WTC11 (cell line): ENCODE measurements at regions not wholly inside any gene's neighbourhood (a gene's known extent, or its start where the extent isn't known, plus 50 kb on each side); places are given as distances from the start of the nearest gene placed in this dataset.

Source experiments
- ATAC-seq: fragments of 200-7000 bp; cut with Tn5 transposase; 2 replicates; pipeline ENCODE4 v1.10.0; 2021; ENCODE audit warnings: mild to moderate bottlenecking, moderate library complexity
- CTCF ChIA-PET: fragments of 300-600 bp; sonication (Branson Sonifier 250); formaldehyde crosslinking; loops from one replicate; lab custom pipeline; 2021; ENCODE audit warnings: antibody characterized with exemption; lab: Charles Lee
- POLR2A ChIA-PET: fragments of 350-600 bp; sonication (Branson Sonifier 250); formaldehyde crosslinking; loops from one replicate; lab custom pipeline; 2021; ENCODE audit warnings: antibody characterized with exemption; lab: Charles Lee
- DNase-seq: peaks from one replicate; pipeline ENCODE4 v3.0.0; 2021; ENCODE audit warnings: low spot score
- H3K27ac Mint-ChIP-seq: 2 replicates; pipeline ENCODE4 v1.8.0; 2021; ENCODE audit warnings: mixed read lengths
- H3K27me3 Mint-ChIP-seq: 2 replicates; pipeline ENCODE4 v1.8.0; 2021; ENCODE audit warnings: low read depth, mild to moderate bottlenecking, moderate library complexity, mixed read lengths
- H3K36me3 Mint-ChIP-seq: 2 replicates; pipeline ENCODE4 v1.8.0; 2021; ENCODE audit warnings: mixed read lengths
- H3K4me1 Mint-ChIP-seq: 2 replicates; pipeline ENCODE4 v1.8.0; 2022; ENCODE audit warnings: mixed read lengths
- H3K4me3 Mint-ChIP-seq: 2 replicates; pipeline ENCODE4 v1.8.0; 2021; ENCODE audit warnings: mild to moderate bottlenecking, moderate library complexity, mixed read lengths
- H3K9me3 Mint-ChIP-seq: 2 replicates; pipeline ENCODE4 v1.8.0; 2021; ENCODE audit warnings: mixed read lengths
- ATF3 ChIP-seq: sonication (generic); formaldehyde crosslinking; conservative IDR thresholded peaks from 2 replicates; pipeline ENCODE4 v1.8.1; 2022; ENCODE audit warnings: mild to moderate bottlenecking, missing genetic modification reagents
- CREB1 ChIP-seq: sonication (generic); formaldehyde crosslinking; IDR thresholded peaks from 2 replicates; pipeline ENCODE4 v1.8.0; 2023; ENCODE audit warnings: mild to moderate bottlenecking, missing genetic modification reagents
- E2F5 ChIP-seq: sonication (generic); formaldehyde crosslinking; IDR thresholded peaks from 2 replicates; pipeline ENCODE4 v1.8.1; 2022; ENCODE audit warnings: mild to moderate bottlenecking, moderate library complexity, missing genetic modification reagents
- ELF4 ChIP-seq: sonication (generic); formaldehyde crosslinking; IDR thresholded peaks from 2 replicates; pipeline ENCODE4 v1.8.1; 2022; ENCODE audit warnings: low read depth, mild to moderate bottlenecking, moderate library complexity, missing genetic modification reagents
- KAT7 ChIP-seq: sonication (generic); formaldehyde crosslinking; IDR thresholded peaks from 2 replicates; pipeline ENCODE4 v1.8.1; 2023; ENCODE audit warnings: missing genetic modification reagents, mild to moderate bottlenecking, borderline replicate concordance
- MYBL2 ChIP-seq: sonication (generic); formaldehyde crosslinking; IDR thresholded peaks from 2 replicates; pipeline ENCODE4 v1.8.1; 2023; ENCODE audit warnings: mild to moderate bottlenecking, moderate library complexity, missing genetic modification reagents
- OVOL2 ChIP-seq: fragments of 250-450 bp; sonication (Bioruptor Pico); IDR thresholded peaks from 2 replicates; pipeline ENCODE4 v1.9.0; 2021; ENCODE audit warnings: mild to moderate bottlenecking, borderline replicate concordance
- SMAD3 ChIP-seq: sonication (generic); formaldehyde crosslinking; IDR thresholded peaks from 2 replicates; pipeline ENCODE4 v1.8.0; 2022; ENCODE audit warnings: missing genetic modification reagents, mild to moderate bottlenecking, borderline replicate concordance
- SOX15 ChIP-seq: fragments of 250-450 bp; sonication (Bioruptor Pico); IDR thresholded peaks from 2 replicates; pipeline ENCODE4 v1.9.0; 2021; ENCODE audit warnings: mild to moderate bottlenecking
- ZMAT4 ChIP-seq: fragments of 250-450 bp; sonication (Bioruptor Pico); IDR thresholded peaks from 2 replicates; pipeline ENCODE4 v1.9.0; 2021; ENCODE audit warnings: mild to moderate bottlenecking
- ZNF232 ChIP-seq: sonication (generic); formaldehyde crosslinking; IDR thresholded peaks from 2 replicates; pipeline ENCODE4 v1.8.0; 2022; ENCODE audit warnings: mild to moderate bottlenecking, missing genetic modification reagents
- ZNF396 ChIP-seq: fragments of 250-450 bp; sonication (Bioruptor Pico); IDR thresholded peaks from 2 replicates; pipeline ENCODE4 v1.8.0; 2021; ENCODE audit warnings: mild to moderate bottlenecking, moderate library complexity, borderline replicate concordance
- ZNF423 ChIP-seq: fragments of 250-450 bp; sonication (Bioruptor Pico); IDR thresholded peaks from 2 replicates; pipeline ENCODE4 v2.1.2; 2022; ENCODE audit warnings: mild to moderate bottlenecking, moderate library complexity
- TF ChIP-seq, protein P1 (sequence below): fragments of 250-450 bp; sonication (Bioruptor Pico); IDR thresholded peaks from 2 replicates; pipeline ENCODE4 v1.9.0; 2021; ENCODE audit warnings: mild to moderate bottlenecking, borderline replicate concordance
- TF ChIP-seq, protein P2 (sequence below): sonication (generic); formaldehyde crosslinking; IDR thresholded peaks from 2 replicates; pipeline ENCODE4 v1.8.0; 2023; ENCODE audit warnings: missing genetic modification reagents, mild to moderate bottlenecking, borderline replicate concordance
- TF ChIP-seq, protein P3 (sequence below): sonication (generic); formaldehyde crosslinking; IDR thresholded peaks from 2 replicates; pipeline ENCODE4 v1.8.1; 2022; ENCODE audit warnings: low read depth, mild to moderate bottlenecking, moderate library complexity, missing genetic modification reagents, borderline replicate concordance
- TF ChIP-seq, protein P4 (sequence below): sonication (generic); formaldehyde crosslinking; IDR thresholded peaks from 2 replicates; pipeline ENCODE4 v1.8.1; 2023; ENCODE audit warnings: mild to moderate bottlenecking, missing genetic modification reagents, moderate library complexity

GRCh38 chr3:24648063-24648462 is 153.4 kb upstream of the THRB start:
- no peak overlapping the region for H3K4me3 Mint-ChIP-seq
- H3K36me3 Mint-ChIP-seq: no peaks in the 10 kb centered on the region
- H3K9me3 Mint-ChIP-seq: no peaks in the 10 kb centered on the region
- H3K27me3 Mint-ChIP-seq: no peaks in the 10 kb centered on the region
- TF ChIP-seq E2F5 (CRISPR knock-in tag) (no peak), ZNF423 (CRISPR knock-in tag) (no peak), ZNF396 (CRISPR knock-in tag) (no peak)
- peaks cover 9% of the 10 kb centered on the region for H3K4me1 Mint-ChIP-seq
- POLR2A ChIA-PET: no interaction called here
- no peak overlapping the region for H3K27ac Mint-ChIP-seq
- CTCF ChIA-PET: no interaction called here
- DNase-seq: no peak
- ATAC-seq: no peak

GRCh38 chr3:24650839-24651238 is 156.2 kb upstream of the THRB start:
- H3K9me3 Mint-ChIP-seq: peaks cover 6% of the 10 kb centered on the region; the same call in 1 of the 2 replicates
- no peaks in the 10 kb centered on the region for H3K27me3 Mint-ChIP-seq
- POLR2A ChIA-PET: no interaction called here
- TF ChIP-seq, protein P1, sequence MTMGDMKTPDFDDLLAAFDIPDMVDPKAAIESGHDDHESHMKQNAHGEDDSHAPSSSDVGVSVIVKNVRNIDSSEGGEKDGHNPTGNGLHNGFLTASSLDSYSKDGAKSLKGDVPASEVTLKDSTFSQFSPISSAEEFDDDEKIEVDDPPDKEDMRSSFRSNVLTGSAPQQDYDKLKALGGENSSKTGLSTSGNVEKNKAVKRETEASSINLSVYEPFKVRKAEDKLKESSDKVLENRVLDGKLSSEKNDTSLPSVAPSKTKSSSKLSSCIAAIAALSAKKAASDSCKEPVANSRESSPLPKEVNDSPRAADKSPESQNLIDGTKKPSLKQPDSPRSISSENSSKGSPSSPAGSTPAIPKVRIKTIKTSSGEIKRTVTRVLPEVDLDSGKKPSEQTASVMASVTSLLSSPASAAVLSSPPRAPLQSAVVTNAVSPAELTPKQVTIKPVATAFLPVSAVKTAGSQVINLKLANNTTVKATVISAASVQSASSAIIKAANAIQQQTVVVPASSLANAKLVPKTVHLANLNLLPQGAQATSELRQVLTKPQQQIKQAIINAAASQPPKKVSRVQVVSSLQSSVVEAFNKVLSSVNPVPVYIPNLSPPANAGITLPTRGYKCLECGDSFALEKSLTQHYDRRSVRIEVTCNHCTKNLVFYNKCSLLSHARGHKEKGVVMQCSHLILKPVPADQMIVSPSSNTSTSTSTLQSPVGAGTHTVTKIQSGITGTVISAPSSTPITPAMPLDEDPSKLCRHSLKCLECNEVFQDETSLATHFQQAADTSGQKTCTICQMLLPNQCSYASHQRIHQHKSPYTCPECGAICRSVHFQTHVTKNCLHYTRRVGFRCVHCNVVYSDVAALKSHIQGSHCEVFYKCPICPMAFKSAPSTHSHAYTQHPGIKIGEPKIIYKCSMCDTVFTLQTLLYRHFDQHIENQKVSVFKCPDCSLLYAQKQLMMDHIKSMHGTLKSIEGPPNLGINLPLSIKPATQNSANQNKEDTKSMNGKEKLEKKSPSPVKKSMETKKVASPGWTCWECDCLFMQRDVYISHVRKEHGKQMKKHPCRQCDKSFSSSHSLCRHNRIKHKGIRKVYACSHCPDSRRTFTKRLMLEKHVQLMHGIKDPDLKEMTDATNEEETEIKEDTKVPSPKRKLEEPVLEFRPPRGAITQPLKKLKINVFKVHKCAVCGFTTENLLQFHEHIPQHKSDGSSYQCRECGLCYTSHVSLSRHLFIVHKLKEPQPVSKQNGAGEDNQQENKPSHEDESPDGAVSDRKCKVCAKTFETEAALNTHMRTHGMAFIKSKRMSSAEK (CRISPR knock-in tag): no peak
- TF ChIP-seq ZMAT4 (CRISPR knock-in tag): no peak
- no peak for TF ChIP-seq SOX15 (CRISPR knock-in tag)
- TF ChIP-seq SMAD3 (CRISPR knock-in tag): no peak
- TF ChIP-seq KAT7 (CRISPR knock-in tag): no peak
- TF ChIP-seq, all 79 proteins: peak for 0
- H3K4me3 Mint-ChIP-seq: no peak overlapping the region
- DNase-seq: no peak
- no peak for ATAC-seq
- H3K4me1 Mint-ChIP-seq: no peaks in the 10 kb centered on the region
- peaks cover 5% of the 10 kb centered on the region; the same call in 1 of the 2 replicates for H3K36me3 Mint-ChIP-seq
- no peak overlapping the region for H3K27ac Mint-ChIP-seq
- CTCF ChIA-PET: no interaction called here

- ATAC-seq (no peak), DNase-seq (no peak)
- Mint-ChIP-seq H3K27ac (no peak overlapping the region), H3K4me1 (no peaks in the 10 kb centered on the region), H3K4me3 (no peak overlapping the region), H3K9me3 (peaks cover 7% of the 10 kb centered on the region; the same call in 1 of the 2 replicates), H3K27me3 (no peaks in the 10 kb centered on the region), H3K36me3 (peaks cover 5% of the 10 kb centered on the region; the same call in 1 of the 2 replicates)
- POLR2A ChIA-PET: no interaction called here
- CTCF ChIA-PET: no interaction called here
- TF ChIP-seq SOX15 (CRISPR knock-in tag) (no peak), ZNF423 (CRISPR knock-in tag) (no peak), CREB1 (CRISPR knock-in tag) (no peak), ELF4 (CRISPR knock-in tag) (no peak), ZNF232 (no peak), MYBL2 (CRISPR knock-in tag) (no peak), ATF3 (CRISPR knock-in tag) (no peak), OVOL2 (CRISPR knock-in tag) (no peak)
- TF ChIP-seq, protein P2, sequence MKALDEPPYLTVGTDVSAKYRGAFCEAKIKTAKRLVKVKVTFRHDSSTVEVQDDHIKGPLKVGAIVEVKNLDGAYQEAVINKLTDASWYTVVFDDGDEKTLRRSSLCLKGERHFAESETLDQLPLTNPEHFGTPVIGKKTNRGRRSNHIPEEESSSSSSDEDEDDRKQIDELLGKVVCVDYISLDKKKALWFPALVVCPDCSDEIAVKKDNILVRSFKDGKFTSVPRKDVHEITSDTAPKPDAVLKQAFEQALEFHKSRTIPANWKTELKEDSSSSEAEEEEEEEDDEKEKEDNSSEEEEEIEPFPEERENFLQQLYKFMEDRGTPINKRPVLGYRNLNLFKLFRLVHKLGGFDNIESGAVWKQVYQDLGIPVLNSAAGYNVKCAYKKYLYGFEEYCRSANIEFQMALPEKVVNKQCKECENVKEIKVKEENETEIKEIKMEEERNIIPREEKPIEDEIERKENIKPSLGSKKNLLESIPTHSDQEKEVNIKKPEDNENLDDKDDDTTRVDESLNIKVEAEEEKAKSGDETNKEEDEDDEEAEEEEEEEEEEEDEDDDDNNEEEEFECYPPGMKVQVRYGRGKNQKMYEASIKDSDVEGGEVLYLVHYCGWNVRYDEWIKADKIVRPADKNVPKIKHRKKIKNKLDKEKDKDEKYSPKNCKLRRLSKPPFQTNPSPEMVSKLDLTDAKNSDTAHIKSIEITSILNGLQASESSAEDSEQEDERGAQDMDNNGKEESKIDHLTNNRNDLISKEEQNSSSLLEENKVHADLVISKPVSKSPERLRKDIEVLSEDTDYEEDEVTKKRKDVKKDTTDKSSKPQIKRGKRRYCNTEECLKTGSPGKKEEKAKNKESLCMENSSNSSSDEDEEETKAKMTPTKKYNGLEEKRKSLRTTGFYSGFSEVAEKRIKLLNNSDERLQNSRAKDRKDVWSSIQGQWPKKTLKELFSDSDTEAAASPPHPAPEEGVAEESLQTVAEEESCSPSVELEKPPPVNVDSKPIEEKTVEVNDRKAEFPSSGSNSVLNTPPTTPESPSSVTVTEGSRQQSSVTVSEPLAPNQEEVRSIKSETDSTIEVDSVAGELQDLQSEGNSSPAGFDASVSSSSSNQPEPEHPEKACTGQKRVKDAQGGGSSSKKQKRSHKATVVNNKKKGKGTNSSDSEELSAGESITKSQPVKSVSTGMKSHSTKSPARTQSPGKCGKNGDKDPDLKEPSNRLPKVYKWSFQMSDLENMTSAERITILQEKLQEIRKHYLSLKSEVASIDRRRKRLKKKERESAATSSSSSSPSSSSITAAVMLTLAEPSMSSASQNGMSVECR (CRISPR knock-in tag): no peak
- TF ChIP-seq, protein P3, sequence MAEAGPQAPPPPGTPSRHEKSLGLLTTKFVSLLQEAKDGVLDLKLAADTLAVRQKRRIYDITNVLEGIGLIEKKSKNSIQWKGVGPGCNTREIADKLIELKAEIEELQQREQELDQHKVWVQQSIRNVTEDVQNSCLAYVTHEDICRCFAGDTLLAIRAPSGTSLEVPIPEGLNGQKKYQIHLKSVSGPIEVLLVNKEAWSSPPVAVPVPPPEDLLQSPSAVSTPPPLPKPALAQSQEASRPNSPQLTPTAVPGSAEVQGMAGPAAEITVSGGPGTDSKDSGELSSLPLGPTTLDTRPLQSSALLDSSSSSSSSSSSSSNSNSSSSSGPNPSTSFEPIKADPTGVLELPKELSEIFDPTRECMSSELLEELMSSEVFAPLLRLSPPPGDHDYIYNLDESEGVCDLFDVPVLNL (CRISPR knock-in tag): no peak
- TF ChIP-seq, protein P4, sequence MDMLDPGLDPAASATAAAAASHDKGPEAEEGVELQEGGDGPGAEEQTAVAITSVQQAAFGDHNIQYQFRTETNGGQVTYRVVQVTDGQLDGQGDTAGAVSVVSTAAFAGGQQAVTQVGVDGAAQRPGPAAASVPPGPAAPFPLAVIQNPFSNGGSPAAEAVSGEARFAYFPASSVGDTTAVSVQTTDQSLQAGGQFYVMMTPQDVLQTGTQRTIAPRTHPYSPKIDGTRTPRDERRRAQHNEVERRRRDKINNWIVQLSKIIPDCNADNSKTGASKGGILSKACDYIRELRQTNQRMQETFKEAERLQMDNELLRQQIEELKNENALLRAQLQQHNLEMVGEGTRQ: no peak
These were observed 163.3 kb upstream of the THRB start for GRCh38 chr3:24657870-24658510.
